ENCODE measurements at regions not wholly inside any gene's neighbourhood (a gene's known extent, or its start where the extent isn't known, plus 50 kb on each side); places are given as distances from the start of the nearest gene placed in this dataset.

DNA sequence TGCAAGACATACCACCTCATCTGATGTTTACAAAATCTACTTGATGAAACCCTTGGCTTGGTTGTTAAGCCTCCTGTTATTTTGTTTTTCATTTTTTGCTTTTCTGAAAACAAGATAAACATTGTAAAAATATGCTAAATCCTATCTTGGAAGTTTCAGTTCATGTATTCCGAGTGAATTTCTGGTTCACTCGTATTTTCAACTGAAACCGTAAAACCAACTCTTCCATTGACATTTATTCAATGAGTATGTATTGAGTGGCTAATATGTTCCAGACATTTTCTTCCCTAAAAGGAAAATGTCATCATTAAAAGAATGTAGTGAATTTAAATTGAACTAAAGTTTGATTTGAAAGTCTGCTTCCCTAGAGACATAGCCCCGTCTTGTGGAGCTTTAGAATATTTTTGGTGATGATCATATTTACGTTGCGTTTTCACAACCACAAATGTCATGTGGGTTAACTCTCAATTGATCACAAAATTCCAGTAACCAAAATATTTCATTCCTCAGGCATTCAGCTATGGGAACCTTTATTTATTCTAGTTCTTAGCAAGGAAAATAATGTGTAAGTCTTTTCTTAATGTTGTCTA lies 204.2 kb downstream of the MBD2 start:
- DNase-seq, result no peak

DNA sequence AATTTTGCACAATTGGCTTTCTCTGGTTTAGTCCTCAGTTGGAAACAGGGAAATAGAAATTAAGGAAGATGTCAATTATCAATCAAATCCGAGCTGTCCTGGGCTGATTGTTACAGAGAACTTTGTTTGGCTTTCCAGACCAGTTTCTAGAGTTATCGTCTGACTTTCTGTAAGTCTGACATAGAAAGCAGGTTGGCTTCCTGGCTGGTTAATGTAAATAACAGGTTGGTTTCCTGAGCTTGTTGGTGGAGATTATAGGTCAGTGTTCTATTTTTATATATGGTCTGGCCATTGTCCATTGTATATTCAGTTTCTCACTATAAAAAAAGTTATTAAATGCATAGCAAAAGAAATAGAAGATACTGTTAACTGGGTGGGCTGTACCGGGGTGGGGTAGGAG lies 204.8 kb downstream of the MBD2 start:
- no peak for DNase-seq

DNA sequence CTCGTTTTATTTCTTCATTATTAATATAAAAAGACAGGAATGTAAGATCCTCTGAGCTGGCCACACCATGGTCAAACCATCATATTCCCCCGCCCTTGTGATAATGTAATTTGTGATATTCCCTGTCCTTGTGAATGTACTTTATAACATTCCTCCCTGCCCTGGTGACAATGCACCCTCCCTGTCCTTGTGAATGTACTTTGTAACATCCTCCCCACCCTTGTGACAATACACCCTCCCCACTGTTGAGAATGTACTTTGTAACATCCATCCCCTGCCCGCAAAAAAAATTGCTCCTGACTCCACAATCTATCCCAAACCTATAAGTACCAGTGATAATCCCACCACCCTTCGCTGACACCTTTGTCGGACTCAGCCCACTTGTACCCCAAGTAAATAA lies 211.0 kb downstream of the MBD2 start:
- DNase-seq, result no peak

DNA sequence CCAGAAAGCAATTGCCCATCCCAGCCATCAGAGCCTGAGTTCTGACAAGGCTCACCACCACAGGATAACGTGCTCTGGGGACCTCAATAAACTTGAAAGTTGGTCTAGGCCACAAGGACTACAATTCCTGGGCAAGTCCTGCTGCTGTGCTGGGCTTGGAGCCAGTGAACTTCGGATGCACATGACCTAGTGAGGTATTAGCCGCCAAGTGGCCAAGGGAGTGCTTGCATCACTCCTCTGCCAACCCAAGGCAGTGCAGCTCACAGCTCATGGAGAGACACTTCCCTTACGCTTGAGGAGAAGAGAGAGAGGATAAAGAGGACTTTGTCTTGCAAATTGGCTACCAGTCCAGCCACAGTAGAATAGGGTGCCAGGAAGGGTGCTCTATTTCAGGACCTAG lies 219.6 kb downstream of the MBD2 start:
- no peak for DNase-seq

DNA sequence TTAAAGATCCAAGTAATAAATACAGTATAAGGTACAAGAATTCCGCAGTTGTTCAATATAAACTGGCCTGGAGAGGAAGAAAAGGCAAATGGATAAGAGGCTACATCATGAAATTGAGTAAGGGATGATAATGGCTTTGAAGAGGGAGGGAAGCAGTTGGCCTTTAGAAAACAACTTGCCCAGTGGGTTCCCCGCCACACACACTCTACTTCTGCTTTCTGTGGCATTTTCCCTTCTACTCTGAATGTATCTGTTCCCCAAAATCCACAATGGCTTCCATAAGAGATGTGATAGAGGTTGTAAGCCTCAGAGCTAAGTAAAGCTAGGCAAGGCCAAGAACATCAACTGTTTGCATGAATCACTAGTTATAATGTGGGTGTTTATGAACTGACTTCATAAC lies 221.3 kb downstream of the MBD2 start:
- DNase-seq, result no peak

DNA sequence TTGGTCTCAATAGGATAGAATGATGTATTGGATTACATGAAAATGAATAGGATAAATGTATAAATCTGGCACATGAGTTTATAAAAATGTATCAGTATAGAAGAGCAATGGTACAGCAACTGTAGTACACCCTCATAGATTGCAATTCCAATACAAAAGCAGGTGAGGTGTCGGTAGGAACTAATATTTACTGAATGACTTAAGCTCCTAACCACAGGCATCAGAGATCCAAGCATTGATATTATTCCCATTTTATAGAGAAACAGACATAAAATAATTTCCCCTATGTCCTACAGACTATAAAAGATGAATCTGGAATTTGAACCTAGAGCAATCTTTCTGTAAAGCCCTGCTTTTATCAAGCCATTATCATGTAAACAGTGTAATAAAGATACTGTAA lies 227.4 kb downstream of the MBD2 start:
- DNase-seq, result no peak

DNA sequence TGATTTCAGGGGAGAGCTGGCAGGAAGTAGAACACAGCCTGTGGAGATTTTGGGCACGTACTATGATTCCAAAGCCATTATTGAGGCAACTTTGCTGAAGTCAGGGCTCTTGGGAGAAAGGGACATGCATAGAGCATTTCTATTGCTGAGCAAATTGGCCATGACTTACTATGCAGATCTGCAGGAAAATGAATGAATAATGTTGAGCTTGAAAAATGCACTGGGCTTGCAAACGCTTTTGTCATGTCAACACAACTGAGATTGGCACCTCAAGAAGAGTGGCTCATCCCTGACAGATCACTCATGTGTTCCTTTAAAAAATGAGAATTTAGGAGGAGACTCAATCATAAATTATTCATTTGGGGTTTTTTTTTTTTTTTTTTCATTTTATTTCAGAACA lies 230.5 kb downstream of the MBD2 start:
- DNase-seq, result no peak

DNA sequence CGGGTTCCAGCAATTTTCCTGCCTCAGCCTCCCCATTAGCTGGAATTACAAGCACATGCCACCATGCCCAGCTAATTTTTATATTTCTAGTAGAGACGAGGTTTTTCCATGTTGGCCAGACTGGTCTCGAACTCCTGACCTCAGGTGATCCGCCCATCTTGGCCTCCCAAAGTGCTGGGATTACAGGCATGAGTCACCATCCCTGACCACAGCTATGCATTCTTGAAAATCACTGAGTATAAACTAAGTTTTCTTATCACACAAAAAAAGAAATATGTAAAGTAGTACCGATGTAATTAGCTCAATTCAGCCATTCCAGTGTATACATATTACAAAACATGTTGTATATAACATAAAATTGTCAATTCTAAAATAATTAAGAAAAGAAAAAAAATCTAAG lies 232.7 kb downstream of the MBD2 start:
- DNase-seq, result no peak

DNA sequence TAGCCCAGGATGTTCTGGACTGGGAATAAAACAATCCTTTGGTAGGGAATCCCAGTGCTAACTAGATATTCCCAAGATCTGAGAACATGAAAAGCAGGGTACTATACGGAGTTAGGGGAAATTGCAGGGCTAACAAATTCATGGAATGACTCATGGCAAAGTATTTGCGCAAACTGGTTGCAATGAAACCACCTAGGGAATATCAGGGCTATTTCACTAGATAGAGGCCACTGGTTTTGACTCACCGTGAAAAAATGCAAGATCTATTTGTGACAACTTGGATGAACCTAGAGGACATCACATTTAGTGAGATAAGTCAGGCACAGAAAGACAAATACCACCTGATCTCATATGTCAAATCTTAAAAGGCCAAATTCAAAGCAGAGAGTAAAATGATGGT lies 233.3 kb downstream of the MBD2 start:
- no peak for DNase-seq

DNA sequence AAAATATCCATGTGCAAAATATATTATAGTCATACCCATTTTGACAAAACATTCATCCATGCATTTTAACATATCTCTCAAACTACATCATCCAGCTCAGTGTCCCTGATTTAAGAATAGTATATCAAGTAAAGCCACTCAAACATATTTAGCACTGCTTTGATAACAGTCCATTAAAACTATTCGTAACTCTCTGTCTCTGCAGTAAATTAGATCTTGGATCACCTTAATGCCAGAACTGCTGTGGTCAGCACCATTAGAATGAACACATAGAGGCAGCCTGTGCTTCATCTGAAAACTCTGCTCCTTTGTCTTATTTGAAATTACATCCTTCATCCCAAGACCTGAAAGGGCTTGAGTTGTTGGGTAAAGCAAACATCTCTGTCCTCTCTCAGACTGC lies 234.0 kb downstream of the MBD2 start:
- no peak for DNase-seq

DNA sequence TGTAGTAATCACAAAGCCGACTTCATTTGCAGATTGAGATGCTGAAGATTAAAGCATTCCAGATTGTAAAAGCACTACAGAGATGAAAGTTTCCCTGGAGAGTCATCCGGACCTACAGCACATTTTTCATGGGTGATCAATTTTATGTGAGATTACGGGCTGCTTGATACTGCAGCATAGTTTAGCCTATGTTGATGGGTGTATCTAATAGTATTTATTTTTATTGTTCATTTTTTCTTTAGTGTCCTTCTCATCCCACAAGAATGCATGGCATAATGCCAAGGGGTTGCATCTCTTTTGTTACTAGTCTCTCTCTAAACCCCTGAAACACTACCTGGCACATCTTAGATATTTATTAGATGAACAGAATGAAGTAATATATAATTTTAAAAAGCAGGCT lies 240.4 kb downstream of the MBD2 start:
- DNase-seq, result no peak

DNA sequence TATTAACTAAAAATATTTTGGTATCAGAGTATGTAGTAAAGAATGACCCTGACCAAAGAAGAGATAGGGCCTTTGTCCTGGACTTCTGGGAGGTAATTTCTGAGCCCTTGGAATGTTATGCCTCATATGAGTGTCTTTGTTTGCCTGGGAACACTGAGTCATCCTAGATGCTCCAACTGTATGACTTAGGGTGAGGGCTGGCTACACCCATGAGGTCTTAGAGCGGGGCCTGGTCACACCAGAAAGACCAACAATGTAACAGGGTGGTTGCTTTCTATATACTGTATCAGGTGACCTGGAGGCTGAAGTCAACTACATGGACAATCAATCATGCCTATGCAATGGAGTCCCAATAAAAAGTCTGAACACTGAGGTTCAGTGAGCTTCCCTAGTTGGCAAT lies 253.1 kb downstream of the MBD2 start:
- DNase-seq, result no peak

DNA sequence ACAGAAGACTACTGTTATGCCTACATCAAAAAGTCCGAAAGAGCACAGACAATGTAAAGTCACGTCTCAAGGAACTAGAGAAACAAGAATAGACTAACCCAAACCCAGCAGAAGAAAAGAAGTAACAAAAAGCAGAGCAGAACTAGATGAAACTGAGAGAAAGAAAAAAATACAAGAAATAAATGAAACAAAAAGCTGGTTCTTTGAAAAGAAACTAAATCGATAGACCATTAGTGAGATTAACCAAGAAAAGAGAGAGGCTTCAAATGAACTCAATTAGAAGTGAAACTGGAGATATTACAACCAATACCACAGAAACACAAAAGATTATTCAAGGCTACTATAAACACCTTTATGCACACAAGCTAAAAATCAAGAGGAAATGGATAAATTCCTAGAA lies 271.8 kb downstream of the MBD2 start:
- no peak for DNase-seq

DNA sequence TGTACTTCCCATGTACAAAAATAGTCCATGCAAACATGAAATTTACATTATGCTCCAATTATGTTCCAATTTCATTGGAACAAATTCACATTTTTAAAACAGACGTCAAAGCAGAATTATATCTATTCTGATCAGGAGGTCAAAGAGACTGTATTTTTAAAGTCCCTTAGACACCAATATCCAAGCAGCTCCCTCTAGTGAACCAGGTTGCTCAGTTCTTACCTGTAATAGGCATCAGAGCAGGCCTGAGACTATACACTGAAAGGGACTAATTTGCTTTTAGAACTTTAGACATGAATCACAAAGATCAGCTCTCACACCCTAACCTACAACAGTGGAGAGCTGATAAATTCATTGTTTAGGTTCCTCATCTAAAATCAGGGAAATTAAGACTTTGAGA lies 273.9 kb downstream of the MBD2 start:
- DNase-seq, result no peak

DNA sequence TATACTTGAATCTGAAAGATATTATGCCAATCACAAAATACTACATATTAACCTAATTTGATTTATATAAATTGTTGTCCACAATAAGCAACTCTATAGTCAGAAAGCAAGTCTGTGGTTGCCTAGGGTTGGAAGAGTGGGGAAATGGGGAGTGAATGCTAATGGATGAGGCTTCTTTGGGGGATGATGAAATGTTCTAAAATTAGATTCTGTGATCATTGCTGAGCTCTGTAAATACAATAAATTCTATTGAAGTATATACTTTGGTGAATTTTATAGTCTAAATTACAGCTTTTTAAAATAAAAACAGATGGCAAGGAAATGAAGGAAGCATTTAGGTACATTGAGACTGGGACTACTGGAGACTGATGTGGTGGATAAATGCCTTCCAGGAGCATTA lies 275.5 kb downstream of the MBD2 start:
- DNase-seq, result no peak

DNA sequence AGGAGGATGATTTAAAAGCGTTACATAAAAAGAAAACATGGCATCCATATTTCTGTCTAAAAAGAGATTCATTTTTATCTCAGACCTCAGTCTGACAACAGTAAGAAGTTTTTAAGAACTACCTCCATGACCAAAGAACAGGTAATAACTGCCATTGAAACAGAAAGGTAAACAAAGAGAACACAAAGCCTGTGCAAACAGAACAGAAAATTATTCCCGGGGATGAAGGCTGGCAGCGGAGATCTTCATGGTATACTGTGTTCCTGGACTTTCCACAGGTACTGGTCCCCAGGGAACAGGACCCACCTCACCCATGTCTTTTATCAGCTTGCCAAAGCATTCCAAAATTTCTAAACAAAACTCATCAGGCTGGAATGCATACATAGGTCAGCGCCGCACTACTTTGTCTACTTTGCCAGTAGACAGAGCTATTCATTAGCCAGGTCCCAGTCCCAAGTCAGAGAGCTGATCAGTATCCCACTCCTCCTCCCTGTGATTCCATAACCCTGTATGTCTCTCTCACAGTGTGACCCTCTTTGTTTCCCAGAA lies 277.3 kb downstream of the MBD2 start:
- no peak for DNase-seq

DNA sequence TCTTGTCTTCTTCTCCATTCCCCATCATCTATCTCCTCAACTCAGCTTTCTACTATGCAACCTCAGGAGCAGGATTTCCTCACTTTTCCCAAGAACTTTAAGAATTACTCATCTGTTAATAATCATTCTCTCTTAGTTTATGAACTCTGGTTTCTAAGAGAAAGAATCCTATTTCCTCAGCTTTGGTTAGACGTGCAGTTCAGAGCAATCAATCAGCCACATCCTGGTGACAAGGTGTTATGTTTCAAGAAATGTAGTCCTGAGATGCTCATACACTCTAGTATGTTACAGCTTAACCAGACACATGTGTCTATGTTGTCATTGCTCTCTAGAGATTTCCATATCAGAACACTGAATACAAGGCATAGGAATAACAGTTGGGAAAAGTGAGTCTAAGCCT lies 277.9 kb downstream of the MBD2 start:
- DNase-seq, result no peak

DNA sequence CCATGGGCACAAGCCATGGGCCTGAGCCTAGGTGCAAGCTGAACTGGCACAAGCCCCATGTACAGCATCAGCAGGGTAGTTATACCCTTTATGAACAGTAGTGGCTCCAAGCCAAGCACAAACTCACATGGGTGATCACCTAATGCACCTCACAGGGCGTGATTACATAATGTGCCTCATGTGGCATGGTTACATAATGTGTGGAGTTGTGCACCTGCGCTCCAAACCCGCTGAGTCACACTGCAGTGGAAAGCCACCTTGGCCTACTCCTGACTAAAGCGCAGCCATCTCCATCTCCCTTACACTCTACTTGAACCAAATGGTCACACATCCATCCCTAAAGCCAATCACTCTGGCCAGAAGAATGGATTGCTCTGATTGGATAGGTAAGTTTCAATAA lies 279.7 kb downstream of the MBD2 start:
- DNase-seq, result no peak

DNA sequence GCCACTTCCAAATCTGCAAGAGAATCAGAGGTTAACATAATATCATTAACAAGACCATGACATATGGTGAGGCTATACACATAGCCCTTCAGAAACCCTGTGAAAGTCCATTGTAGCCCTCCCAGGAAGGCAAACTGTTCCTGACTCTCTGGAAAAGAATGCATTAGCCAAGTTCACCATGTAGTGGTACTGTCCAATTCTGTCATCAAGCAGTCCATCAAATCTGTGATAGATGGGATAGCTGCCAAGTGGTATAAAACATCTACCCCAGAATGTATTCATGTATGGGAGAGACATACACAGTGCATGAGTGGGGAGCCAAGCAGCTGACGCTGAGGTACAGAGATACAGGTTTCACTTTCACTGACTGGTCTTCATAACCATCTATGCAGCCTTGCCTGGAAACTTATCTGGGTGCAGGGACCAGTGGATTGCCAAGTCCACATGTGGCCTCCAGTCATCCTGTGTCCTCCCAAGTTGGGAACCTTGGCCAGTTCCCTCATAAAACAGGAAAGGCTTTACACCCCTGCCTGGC lies 281.1 kb downstream of the MBD2 start:
- DNase-seq, result no peak

DNA sequence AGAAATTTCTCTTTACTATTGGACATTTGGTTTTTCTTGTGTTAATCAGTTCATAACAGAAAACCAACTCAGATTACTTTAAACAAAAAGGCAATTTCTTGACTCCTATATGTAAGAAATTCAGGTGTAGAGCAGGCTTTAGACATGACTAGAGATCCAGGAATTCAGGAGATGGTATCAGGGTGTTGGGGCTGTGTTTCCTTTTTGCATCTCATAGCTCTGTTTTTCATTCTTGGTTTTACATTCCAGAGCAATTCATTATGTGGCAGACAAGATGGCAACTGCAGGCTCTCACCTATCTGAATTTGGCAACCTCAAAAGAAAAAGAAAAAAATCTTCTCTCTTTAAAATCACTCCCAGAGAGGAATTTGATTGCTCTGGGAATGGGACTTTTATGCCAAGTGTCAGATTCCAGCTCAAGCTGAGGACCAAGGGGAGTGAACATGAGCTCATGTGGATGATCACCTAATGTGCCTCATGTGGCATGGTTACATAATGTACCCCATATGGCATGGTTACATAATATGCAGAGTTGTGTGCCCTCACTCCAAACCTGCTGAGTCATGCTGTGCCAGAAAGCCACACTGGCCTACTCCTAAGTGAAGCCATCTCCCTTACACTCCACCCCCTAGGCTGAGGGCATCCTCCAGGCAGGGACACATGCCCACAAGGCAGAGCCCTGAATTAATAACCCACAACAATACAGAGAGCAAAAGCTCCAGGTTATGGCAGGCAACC lies 282.7 kb downstream of the MBD2 start:
- DNase-seq, result no peak

DNA sequence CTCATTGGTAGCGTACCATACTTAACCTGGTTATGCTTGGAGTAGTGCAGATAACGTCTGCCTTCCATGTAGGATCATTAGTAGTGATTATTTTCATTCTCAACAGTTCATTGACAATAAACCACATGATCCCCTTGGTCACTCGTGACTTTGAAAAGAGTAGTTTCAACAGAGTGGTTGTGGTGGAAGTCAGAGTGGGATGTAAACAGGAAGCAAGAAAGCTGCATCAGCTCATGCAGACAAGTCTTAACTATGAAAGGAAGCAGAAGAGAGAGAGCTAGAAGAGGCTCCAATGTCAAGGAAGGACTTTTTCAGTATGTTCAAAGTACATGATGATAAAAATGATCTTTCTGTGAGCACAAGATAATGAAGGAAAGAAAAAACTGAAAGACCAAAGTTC lies 287.4 kb downstream of the MBD2 start:
- no peak for DNase-seq

DNA sequence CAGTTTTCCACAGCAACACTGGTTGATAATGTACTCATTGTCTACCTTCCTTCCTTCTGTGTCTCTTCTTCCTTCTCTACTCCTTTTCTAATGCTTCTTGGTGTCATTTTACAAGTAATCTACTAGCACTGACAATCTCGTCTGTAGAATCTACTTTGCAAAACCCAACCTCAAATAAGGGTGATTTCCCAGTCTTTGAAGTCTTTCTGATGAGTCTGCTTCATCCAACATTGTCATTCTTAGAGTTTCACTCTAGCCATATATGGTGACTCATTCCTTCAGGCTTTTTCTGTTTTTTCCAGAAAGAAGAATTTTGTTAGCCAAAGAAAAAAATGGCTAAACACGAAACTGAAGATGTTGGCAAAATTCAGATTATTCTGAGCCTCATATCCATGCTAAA lies 288.7 kb downstream of the MBD2 start:
- DNase-seq, result no peak

DNA sequence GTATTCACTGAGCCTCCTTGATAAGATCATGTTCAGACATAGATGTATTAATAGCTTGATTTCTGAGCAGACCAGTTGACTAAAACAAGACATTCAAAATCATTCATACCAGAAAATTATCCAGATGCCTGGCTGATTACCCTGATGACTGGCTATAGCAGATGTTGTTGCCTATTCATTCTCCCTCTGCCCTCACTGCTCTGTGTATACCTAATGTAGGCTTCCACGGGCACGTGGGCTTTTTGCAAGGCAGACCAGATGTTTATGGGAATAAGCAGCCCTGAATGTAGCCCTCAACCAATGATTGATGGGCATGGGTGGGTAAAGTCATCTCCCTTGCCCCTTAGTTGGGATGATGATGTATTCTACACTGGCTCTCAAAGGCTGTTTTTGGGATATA lies 289.1 kb downstream of the MBD2 start:
- no peak for DNase-seq

DNA sequence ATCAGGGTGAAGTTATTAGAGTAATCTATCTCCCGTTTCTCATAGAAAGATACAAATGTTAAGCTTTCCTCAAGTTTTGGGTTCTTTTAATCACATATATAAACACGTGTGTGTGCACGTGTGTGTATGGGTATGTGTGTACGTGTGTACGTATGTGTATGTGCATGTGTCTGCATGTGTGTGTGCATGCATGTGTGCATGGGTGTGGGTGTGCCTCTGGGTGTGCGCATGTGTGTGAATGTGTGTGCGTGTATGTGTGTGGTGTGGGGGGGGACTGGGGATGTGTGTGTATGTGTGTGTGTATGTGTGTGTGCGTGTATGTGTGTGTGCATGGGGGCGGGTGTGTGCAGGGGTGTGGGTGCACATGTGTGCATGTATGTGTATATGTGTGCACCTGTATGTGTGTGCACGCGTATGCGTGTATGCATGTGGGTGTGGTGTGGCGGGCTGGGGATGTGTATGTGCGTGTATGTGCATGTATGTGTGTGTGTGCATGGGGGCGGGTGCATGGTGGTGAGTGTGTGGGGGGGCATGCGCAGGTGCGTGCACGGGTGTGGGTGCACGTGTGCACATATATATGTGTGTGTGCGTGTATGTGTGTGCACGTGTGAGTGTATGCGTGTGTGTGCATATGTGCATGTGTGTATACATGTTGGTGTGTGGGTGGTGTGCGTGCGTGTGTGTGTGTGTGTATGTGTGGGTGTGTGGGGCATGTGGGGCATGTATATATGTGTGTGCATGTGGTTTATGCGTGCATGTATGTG lies 304.0 kb downstream of the MBD2 start:
- no peak for DNase-seq

All from stimulated activated CD4-positive, alpha-beta T cell treated with anti-CD3 and anti-CD28 coated beads, Interleukin-2, amount 100 ng/mL, for 48 hours (primary cell).